ENCODE measurements at regions not wholly inside any gene's neighbourhood (a gene's known extent, or its start where the extent isn't known, plus 50 kb on each side); places are given as distances from the start of the nearest gene placed in this dataset.
"Not testable (repeated sequence)": the region's sequence is repeated elsewhere in the genome, so short reads cannot be mapped to it uniquely, and the experiment has no call there.

DNA sequence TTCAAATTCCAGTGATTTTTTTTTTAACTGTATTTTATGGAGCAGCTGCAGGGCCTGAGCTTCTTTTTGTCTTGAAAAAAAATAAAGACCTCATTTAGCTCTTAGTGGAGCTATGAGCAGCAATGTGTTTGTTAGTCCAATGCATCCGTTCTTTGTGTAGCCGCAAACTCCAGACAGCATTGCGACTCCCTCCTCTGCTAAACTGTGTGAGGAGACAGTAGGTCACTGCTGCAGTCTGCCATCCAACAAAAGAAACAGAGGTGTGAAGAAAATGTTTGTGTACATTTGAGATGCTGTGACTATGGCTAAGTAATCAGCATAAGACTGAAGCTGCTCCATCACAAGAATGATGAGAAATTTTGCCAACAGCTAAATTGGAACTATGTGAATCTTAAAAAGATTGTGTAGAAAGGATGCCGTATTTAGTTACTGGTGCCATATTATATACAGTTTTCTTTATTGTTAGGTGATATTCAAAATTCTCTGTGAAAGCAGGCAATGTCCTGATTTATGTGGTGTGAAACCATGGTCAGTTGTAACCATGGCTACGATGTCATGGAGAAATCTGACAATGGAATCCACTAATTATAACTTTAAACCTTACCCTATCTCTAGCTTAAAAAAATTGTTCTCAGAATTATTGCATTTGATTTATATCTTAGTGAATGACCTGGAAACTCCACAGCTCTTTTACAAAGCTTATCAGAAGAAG lies 428.8 kb upstream of the EPHA7 start:
- Histone ChIP-seq H3K27me3 (ENCODE audit: insufficient read depth, insufficient read length) (no peaks in the 10 kb centered on the region), H3K9me3 (ENCODE audit: insufficient read depth, low read length) (no peaks in the 10 kb centered on the region), H3K36me3 (ENCODE audit: insufficient read depth, insufficient read length, low read length) (no peaks in the 10 kb centered on the region), H3K4me1 (ENCODE audit: insufficient read depth, insufficient read length) (no peaks in the 10 kb centered on the region), H3K4me3 (ENCODE audit: insufficient read length, low read depth) (no peak overlapping the region), H3K9ac (ENCODE audit: insufficient read length, low read depth) (no peak overlapping the region)
- no peak for DNase-seq (ENCODE audit: low read depth, low spot score)
- TF ChIP-seq SUZ12 (IDR thresholded peaks at IDR 0.05; ENCODE audit: extremely low read depth, insufficient read depth, insufficient read length), result no peak
- TF ChIP-seq ZNF274 (IDR thresholded peaks at IDR 0.05; ENCODE audit: low read depth, low read length), result no peak
- TF ChIP-seq YY1 (IDR thresholded peaks at IDR 0.05; ENCODE audit: insufficient read depth, insufficient read length), result no peak

DNA sequence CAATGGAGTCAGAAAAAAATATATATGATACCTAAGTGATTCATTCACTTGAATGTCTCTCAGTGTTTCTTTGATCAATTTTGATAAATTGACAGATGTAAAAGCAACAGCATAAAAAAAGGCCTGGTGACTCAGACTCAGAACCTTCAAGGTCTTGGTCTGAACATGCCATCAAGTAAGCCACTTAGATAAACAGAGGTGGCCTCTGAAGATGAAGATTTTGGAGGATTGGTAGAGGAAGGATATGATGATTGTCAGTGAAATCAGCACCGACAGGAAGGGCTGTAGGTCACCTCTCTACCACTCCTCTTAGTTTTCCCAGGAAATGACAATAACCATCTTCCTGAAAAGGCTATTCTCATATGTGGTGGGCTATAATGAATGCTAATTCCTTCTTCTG lies 422.8 kb upstream of the EPHA7 start:
- no peak for DNase-seq (ENCODE audit: low read depth, low spot score)
- TF ChIP-seq ZNF274 (IDR thresholded peaks at IDR 0.05; ENCODE audit: low read depth, low read length), result no peak
- TF ChIP-seq SUZ12 (IDR thresholded peaks at IDR 0.05; ENCODE audit: extremely low read depth, insufficient read depth, insufficient read length), result no peak
- TF ChIP-seq YY1 (IDR thresholded peaks at IDR 0.05; ENCODE audit: insufficient read depth, insufficient read length), result no peak

DNA sequence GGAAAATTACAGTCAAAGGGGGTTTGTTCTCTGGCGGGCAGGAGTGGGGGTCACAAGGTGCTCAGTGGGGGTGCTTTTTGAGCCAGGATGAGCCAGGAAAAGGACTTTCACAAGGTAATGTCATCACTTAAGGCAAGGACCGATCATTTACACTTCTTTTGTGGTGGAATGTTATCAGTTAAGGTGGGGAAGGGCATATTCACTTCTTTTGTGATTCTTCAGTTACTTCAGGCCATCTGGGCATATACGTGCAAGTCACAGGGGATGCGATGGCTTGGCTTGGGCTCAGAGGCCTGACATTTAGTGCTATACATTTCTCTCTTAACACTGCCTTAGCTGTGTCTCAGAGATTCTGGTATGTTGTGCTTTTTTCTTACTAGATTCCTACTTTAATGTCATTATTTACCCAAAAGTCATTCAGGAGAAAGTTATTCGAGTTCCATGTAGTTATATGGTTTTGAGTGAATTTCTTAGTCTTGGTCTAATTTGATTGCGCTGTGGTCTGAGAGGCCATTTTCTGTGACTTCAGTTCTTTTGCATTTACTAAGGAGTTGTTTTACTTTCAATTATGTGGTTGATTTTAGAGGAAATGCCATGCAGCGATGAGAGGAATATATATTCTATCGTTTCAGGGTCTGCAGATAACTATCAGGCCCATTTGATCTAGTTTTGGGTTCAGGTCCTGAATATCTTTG lies 416.2 kb upstream of the EPHA7 start:
- not testable (repeated sequence) for H3K4me1 ChIP-seq (ENCODE audit: insufficient read depth, insufficient read length); H3K27me3 ChIP-seq (ENCODE audit: insufficient read depth, insufficient read length); H3K36me3 ChIP-seq (ENCODE audit: insufficient read depth, insufficient read length, low read length); DNase-seq (ENCODE audit: low read depth, low spot score); H3K9me3 ChIP-seq (ENCODE audit: insufficient read depth, low read length); H3K9ac ChIP-seq (ENCODE audit: insufficient read length, low read depth); H3K4me3 ChIP-seq (ENCODE audit: insufficient read length, low read depth)

More for the DNA sequence above, 422.8 kb upstream of the EPHA7 start:
- Histone ChIP-seq H3K4me3 (ENCODE audit: insufficient read length, low read depth) (no peak overlapping the region), H3K9me3 (ENCODE audit: insufficient read depth, low read length) (no peaks in the 10 kb centered on the region), H3K36me3 (ENCODE audit: insufficient read depth, insufficient read length, low read length) (no peaks in the 10 kb centered on the region), H3K4me1 (ENCODE audit: insufficient read depth, insufficient read length) (no peaks in the 10 kb centered on the region), H3K9ac (ENCODE audit: insufficient read length, low read depth) (no peak overlapping the region), H3K27me3 (ENCODE audit: insufficient read depth, insufficient read length) (no peaks in the 10 kb centered on the region)

DNA sequence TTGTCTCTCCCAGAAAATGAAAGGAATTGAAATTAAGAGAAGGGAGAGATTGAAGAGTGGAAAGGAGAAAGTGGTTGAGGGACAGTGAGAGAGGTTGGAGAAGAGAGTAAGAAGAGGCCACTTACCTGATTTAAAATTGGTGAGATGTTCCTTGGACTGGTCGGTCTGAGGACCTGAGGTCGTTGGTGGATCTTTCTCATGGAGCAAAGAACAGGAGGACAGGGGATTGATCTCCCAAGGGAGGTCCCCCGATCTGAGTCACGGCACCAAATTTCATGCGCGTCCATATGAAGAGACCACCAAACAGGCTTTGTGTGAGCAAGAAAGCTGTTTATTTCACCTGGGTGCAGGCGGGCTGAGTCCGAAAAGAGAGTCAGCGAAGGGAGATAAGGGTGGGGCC lies 415.7 kb upstream of the EPHA7 start:
- not testable (repeated sequence) for DNase-seq (ENCODE audit: low read depth, low spot score); H3K9ac ChIP-seq (ENCODE audit: insufficient read length, low read depth); H3K36me3 ChIP-seq (ENCODE audit: insufficient read depth, insufficient read length, low read length); H3K4me1 ChIP-seq (ENCODE audit: insufficient read depth, insufficient read length); H3K27me3 ChIP-seq (ENCODE audit: insufficient read depth, insufficient read length); H3K4me3 ChIP-seq (ENCODE audit: insufficient read length, low read depth); H3K9me3 ChIP-seq (ENCODE audit: insufficient read depth, low read length)

DNA sequence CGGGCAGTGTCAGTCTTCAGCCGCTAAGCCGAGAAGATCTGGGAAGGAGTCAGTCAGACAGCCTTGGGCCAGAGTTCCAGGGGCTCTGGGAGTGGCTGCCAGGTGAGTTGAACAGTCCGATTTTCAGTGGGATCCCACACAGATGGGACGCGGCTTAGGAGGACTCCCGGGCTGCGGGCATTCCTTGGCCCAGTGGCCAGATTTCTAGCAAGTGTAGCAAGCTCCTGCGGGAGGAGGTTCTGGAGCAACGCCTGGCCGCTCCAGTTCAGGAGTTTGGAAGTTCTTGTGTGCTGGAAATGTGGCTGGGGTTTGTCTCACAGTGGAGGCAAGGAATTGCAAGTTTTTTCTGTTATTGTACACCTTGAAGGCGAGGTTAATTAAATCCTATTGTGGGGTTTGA lies 414.0 kb upstream of the EPHA7 start:
- H3K36me3 ChIP-seq (ENCODE audit: insufficient read depth, insufficient read length, low read length); H3K9ac ChIP-seq (ENCODE audit: insufficient read length, low read depth); H3K9me3 ChIP-seq (ENCODE audit: insufficient read depth, low read length); H3K4me1 ChIP-seq (ENCODE audit: insufficient read depth, insufficient read length); H3K4me3 ChIP-seq (ENCODE audit: insufficient read length, low read depth); H3K27me3 ChIP-seq (ENCODE audit: insufficient read depth, insufficient read length); DNase-seq (ENCODE audit: low read depth, low spot score): not testable (repeated sequence)

DNA sequence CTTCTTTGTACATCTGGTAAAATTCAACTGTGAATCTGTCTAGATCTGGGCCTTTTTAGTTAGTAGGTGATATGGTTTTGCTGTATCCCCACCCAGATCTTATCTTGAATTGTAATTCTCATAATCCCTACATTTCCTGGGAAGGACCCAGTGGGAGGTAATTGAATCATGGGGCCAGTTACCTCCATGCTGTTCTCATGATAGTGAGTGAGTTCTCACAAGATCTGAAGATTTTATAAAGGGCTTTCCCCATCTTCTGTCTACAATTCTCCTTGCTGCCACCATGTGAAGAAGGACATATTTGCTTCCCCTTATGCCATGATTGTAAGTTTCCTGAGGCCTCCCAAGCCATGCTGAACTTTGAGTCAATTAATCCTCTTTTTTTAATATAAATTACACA lies 410.4 kb upstream of the EPHA7 start:
- not testable (repeated sequence) for H3K9me3 ChIP-seq (ENCODE audit: insufficient read depth, low read length); H3K9ac ChIP-seq (ENCODE audit: insufficient read length, low read depth); DNase-seq (ENCODE audit: low read depth, low spot score); H3K4me3 ChIP-seq (ENCODE audit: insufficient read length, low read depth); H3K27me3 ChIP-seq (ENCODE audit: insufficient read depth, insufficient read length); H3K4me1 ChIP-seq (ENCODE audit: insufficient read depth, insufficient read length); H3K36me3 ChIP-seq (ENCODE audit: insufficient read depth, insufficient read length, low read length)

DNA sequence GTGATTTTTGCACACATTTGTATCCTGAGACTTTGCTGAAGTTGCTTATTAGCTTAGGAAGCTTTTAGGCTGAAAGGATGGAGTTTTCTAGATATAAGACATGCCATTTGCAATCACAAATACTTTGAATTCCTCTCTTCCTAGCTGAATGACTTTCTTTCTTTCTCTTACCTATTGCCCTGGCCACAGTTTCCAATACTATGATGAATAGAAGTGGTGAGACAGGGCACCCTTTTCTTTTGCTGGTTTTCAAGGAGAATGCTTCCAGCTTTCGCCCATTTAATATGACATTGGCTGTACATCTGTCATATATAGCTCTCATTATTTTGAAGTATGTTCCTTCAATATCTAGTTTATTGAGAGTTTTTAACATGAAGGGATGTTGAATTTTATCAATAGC lies 409.6 kb upstream of the EPHA7 start:
- H3K4me1 ChIP-seq (ENCODE audit: insufficient read depth, insufficient read length), result no peaks in the 10 kb centered on the region
- H3K9me3 ChIP-seq (ENCODE audit: insufficient read depth, low read length), result no peaks in the 10 kb centered on the region
- no peak overlapping the region for H3K4me3 ChIP-seq (ENCODE audit: insufficient read length, low read depth)
- H3K36me3 ChIP-seq (ENCODE audit: insufficient read depth, insufficient read length, low read length), result no peaks in the 10 kb centered on the region
- no peaks in the 10 kb centered on the region for H3K27me3 ChIP-seq (ENCODE audit: insufficient read depth, insufficient read length)
- TF ChIP-seq SUZ12 (IDR thresholded peaks at IDR 0.05; ENCODE audit: extremely low read depth, insufficient read depth, insufficient read length) (no peak), ZNF274 (IDR thresholded peaks at IDR 0.05; ENCODE audit: low read depth, low read length) (no peak), YY1 (IDR thresholded peaks at IDR 0.05; ENCODE audit: insufficient read depth, insufficient read length) (no peak)
- H3K9ac ChIP-seq (ENCODE audit: insufficient read length, low read depth), result no peak overlapping the region
- DNase-seq (ENCODE audit: low read depth, low spot score), result no peak

DNA sequence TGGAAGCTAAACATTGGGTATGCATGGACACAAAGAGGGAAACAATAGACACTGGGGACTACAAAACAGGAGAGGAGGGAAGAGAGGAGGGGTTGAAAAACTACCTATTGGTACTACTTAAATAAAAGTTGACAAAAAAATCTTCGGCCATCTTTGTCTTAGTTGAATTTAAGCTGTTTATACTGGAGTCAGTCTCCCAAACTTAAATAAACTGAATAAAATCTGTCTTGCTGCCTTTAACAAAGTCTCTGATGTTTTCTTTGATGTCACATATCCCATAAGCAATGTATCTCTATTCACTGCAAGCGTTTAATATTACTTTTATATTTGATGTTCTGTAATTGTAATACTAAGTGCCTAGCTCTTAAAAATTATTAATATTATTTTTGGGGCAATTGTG lies 409.2 kb upstream of the EPHA7 start:
- Histone ChIP-seq H3K4me3 (ENCODE audit: insufficient read length, low read depth) (no peak overlapping the region), H3K27me3 (ENCODE audit: insufficient read depth, insufficient read length) (no peaks in the 10 kb centered on the region), H3K36me3 (ENCODE audit: insufficient read depth, insufficient read length, low read length) (no peaks in the 10 kb centered on the region), H3K4me1 (ENCODE audit: insufficient read depth, insufficient read length) (no peaks in the 10 kb centered on the region), H3K9me3 (ENCODE audit: insufficient read depth, low read length) (no peaks in the 10 kb centered on the region), H3K9ac (ENCODE audit: insufficient read length, low read depth) (no peak overlapping the region)
- TF ChIP-seq YY1 (IDR thresholded peaks at IDR 0.05; ENCODE audit: insufficient read depth, insufficient read length) (no peak), SUZ12 (IDR thresholded peaks at IDR 0.05; ENCODE audit: extremely low read depth, insufficient read depth, insufficient read length) (no peak), ZNF274 (IDR thresholded peaks at IDR 0.05; ENCODE audit: low read depth, low read length) (no peak)
- DNase-seq (ENCODE audit: low read depth, low spot score), result no peak

Data from NT2/D1 (cell line).